ENCODE measurements at regions not wholly inside any gene's neighbourhood (a gene's known extent, or its start where the extent isn't known, plus 50 kb on each side); places are given as distances from the start of the nearest gene placed in this dataset.

- TF ChIP-seq EZH2 (optimal IDR thresholded peaks at IDR 0.05; ENCODE audit: low read depth, low read length) (no peak), CTCF (IDR thresholded peaks at IDR 0.05; ENCODE audit: low read length) (no peak)
Measured at GRCh38 chrX:57822398-57822797, 87.9 kb downstream of the ZXDA start.
